Esophagus muscularis mucosa (tissue), 4 donors: ENCODE measurements at regions not wholly inside any gene's neighbourhood (a gene's known extent, or its start where the extent isn't known, plus 50 kb on each side); places are given as distances from the start of the nearest gene placed in this dataset.
"Not testable (repeated sequence)": the region's sequence is repeated elsewhere in the genome, so short reads cannot be mapped to it uniquely, and the experiment has no call there.

Experiments used
- CTCF ChIP-seq, 3 experiments: fragments of 200-600 bp in 2 of 3; fragments of 450-650 bp in 1 of 3; sonication (generic) in 2 of 3; IDR thresholded peaks; one replicate each; pipeline ENCODE4 v1.5.1; 2017 to 2019; ENCODE audit warnings: antibody characterized with exemption in 3 of 3, mild to moderate bottlenecking in 2 of 3, moderate library complexity in 1 of 3
- EP300 ChIP-seq: sonication (generic); formaldehyde crosslinking; IDR thresholded peaks from one replicate; pipeline ENCODE4 v1.6.1; 2017; ENCODE audit warnings: antibody characterized with exemption
- POLR2A ChIP-seq: fragments of 450-650 bp; IDR thresholded peaks from one replicate; pipeline ENCODE4 v1.6.1; 2017; ENCODE audit warnings: antibody characterized with exemption, moderate library complexity, mild to moderate bottlenecking, low read depth

- not testable (repeated sequence) for TF ChIP-seq POLR2A; CTCF (IDR thresholded peaks at IDR 0.05); EP300
These were observed 89.4 kb upstream of the UXS1 start for GRCh38 chr2:106283228-106284152.
